ENCODE measurements at regions not wholly inside any gene's neighbourhood (a gene's known extent, or its start where the extent isn't known, plus 50 kb on each side); places are given as distances from the start of the nearest gene placed in this dataset.

DNA sequence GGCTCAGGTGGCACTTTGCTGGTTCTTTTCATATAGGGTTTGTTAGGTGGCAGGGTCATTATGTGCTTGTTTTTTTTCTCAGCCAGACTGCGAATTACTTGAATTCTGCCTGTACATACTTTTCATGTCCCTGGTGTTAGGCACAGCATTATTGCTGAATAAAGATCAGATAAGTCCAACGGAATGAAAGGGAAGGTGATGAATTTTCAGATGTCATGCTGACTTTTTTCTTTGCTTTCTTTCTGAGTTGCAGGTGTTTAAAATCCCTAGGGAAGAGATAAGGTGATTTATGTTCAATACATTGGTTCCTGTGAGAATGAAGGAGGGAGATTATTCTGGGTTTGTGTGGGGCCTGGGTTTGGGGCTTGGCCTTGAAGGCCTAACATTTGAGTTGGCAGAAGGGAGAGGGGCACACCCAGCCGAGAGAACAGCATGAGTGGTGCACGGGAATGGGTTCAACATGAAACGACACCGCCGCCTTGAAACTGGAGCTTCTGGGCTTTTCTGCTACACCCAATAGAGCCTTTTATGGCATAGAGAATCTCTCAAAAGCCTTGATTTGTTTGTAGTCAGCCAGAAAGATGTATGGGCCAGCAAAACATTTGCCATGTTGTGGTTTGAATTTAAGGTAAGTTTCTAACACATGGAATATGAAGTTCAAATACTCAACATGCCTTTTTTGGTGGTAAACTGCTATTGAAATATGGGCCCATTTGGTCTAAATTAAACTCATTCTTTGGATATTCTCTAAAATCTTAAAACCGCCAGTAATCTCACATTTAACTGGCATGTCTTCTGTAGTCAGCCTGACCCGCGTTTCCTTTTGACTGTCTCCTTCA, 477.0 kb downstream of the PCNX1 start:
- TF ChIP-seq, protein P1, sequence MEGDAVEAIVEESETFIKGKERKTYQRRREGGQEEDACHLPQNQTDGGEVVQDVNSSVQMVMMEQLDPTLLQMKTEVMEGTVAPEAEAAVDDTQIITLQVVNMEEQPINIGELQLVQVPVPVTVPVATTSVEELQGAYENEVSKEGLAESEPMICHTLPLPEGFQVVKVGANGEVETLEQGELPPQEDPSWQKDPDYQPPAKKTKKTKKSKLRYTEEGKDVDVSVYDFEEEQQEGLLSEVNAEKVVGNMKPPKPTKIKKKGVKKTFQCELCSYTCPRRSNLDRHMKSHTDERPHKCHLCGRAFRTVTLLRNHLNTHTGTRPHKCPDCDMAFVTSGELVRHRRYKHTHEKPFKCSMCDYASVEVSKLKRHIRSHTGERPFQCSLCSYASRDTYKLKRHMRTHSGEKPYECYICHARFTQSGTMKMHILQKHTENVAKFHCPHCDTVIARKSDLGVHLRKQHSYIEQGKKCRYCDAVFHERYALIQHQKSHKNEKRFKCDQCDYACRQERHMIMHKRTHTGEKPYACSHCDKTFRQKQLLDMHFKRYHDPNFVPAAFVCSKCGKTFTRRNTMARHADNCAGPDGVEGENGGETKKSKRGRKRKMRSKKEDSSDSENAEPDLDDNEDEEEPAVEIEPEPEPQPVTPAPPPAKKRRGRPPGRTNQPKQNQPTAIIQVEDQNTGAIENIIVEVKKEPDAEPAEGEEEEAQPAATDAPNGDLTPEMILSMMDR (IDR thresholded peaks at IDR 0.05; ENCODE audit: insufficient read depth, low read length) = no peak
- TF ChIP-seq POLR2AphosphoS5 (IDR thresholded peaks at IDR 0.05; ENCODE audit: low read depth) = no peak
